Mononuclear cell (primary cell): ENCODE measurements at regions not wholly inside any gene's neighbourhood (a gene's known extent, or its start where the extent isn't known, plus 50 kb on each side); places are given as distances from the start of the nearest gene placed in this dataset.

Source experiments
- H3K27me3 ChIP-seq: 2 replicates; pipeline ENCODE4 v1.6.0; 2011; ENCODE audit warnings: low read length, control low read depth; ENCODE audit not compliant: insufficient read depth
- H3K4me1 ChIP-seq: 2 replicates; pipeline ENCODE4 v1.5.1; 2011; ENCODE audit warnings: mild to moderate bottlenecking, low read length, control low read depth; ENCODE audit not compliant: insufficient read depth
- H3K4me3 ChIP-seq: 2 replicates; pipeline ENCODE4 v1.5.1; 2011; ENCODE audit warnings: mild to moderate bottlenecking, low read length, moderate library complexity
- H3K9me3 ChIP-seq: 2 replicates; pipeline ENCODE4 v1.5.1; 2011; ENCODE audit warnings: low read depth, mild to moderate bottlenecking, control low read depth, low read length

GRCh38 chr14:101496776-101497683 is 64.3 kb upstream of the DIO3 start:
- no peak overlapping the region for H3K4me3 ChIP-seq
- no peaks in the 10 kb centered on the region for H3K4me1 ChIP-seq
- H3K9me3 ChIP-seq, result no peaks in the 10 kb centered on the region
- no peaks in the 10 kb centered on the region for H3K27me3 ChIP-seq

GRCh38 chr14:101497684-101498525 is 63.4 kb upstream of the DIO3 start:
- Histone ChIP-seq H3K9me3 (no peaks in the 10 kb centered on the region), H3K27me3 (no peaks in the 10 kb centered on the region), H3K4me1 (no peaks in the 10 kb centered on the region), H3K4me3 (no peak overlapping the region)

- Histone ChIP-seq H3K9me3 (no peaks in the 10 kb centered on the region), H3K4me1 (no peaks in the 10 kb centered on the region), H3K27me3 (no peaks in the 10 kb centered on the region), H3K4me3 (no peak overlapping the region)
These were observed 62.8 kb upstream of the DIO3 start for GRCh38 chr14:101498526-101498860.

DNA sequence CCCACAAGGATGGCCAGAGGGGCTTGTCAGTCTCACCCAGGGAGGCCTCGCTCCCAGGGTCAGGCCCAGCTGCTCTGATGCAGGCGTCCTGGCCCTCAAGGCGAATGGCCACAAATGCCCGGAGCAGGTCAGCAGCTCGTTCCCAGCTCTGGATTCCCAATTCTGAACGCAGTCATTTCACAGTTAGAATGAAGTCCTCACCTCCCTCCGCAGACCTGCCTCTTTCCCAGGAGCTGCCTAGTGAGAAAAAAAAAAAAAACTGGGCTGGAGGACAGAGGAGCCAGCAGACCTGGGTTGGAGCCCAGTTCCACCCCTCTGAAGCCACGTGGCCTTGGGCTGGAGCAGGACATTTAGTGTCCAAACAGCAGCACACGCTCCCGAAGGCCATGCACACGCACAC is 62.2 kb upstream of the DIO3 start:
- no peaks in the 10 kb centered on the region for H3K27me3 ChIP-seq
- no peaks in the 10 kb centered on the region for H3K4me1 ChIP-seq
- no peaks in the 10 kb centered on the region for H3K9me3 ChIP-seq
- no peak overlapping the region for H3K4me3 ChIP-seq

DNA sequence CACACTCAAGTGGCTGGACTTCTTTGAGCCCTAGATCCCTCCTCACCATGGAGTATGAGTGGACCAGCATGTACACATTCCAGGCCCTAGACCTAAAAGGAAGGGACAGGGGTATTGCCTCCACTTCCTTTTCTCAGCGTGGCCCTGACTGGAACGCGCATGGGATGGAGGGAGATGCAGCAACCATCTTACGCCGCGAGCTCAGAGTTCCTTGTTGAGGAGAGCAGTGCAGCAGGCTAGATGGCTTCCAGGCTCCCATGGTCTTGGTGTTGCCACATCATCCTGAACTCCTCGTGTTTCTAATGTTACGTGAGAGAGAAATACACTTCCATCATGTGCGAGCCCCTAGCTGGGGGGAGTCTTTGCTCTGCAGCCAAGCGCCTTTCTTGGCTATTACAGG is 61.8 kb upstream of the DIO3 start:
- Histone ChIP-seq H3K4me1 (no peaks in the 10 kb centered on the region), H3K9me3 (no peaks in the 10 kb centered on the region), H3K27me3 (no peaks in the 10 kb centered on the region), H3K4me3 (no peak overlapping the region)

GRCh38 chr14:101500061-101500460 is 61.2 kb upstream of the DIO3 start:
- Histone ChIP-seq H3K4me1 (no peaks in the 10 kb centered on the region), H3K27me3 (no peaks in the 10 kb centered on the region), H3K9me3 (no peaks in the 10 kb centered on the region), H3K4me3 (no peak overlapping the region)

DNA sequence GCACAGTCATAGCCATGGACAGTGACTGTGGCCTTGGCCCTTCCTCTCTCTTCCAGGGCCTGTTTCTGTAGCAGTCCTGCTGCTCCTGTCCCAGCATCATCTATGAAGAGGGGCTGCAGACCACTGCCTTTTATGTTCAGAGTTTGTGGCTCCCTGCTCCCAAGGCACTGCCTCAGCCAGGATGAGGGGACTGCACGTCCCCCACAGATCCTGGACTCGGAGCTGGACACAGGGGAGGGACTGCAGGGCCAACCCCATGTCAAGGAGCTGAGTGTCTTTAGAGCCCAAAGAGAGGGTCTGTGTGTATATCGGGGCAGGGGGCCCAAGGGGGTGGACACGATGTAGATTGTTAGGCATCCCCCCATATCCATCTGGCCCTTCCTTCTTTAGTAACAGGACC is 60.6 kb upstream of the DIO3 start:
- no peaks in the 10 kb centered on the region for H3K9me3 ChIP-seq
- no peaks in the 10 kb centered on the region for H3K4me1 ChIP-seq
- H3K27me3 ChIP-seq, result no peaks in the 10 kb centered on the region
- no peak overlapping the region for H3K4me3 ChIP-seq

- H3K27me3 ChIP-seq, result no peaks in the 10 kb centered on the region
- no peaks in the 10 kb centered on the region for H3K4me1 ChIP-seq
- H3K9me3 ChIP-seq, result no peaks in the 10 kb centered on the region
- H3K4me3 ChIP-seq, result no peak overlapping the region
These were observed 60.0 kb upstream of the DIO3 start for GRCh38 chr14:101501341-101501740.

DNA sequence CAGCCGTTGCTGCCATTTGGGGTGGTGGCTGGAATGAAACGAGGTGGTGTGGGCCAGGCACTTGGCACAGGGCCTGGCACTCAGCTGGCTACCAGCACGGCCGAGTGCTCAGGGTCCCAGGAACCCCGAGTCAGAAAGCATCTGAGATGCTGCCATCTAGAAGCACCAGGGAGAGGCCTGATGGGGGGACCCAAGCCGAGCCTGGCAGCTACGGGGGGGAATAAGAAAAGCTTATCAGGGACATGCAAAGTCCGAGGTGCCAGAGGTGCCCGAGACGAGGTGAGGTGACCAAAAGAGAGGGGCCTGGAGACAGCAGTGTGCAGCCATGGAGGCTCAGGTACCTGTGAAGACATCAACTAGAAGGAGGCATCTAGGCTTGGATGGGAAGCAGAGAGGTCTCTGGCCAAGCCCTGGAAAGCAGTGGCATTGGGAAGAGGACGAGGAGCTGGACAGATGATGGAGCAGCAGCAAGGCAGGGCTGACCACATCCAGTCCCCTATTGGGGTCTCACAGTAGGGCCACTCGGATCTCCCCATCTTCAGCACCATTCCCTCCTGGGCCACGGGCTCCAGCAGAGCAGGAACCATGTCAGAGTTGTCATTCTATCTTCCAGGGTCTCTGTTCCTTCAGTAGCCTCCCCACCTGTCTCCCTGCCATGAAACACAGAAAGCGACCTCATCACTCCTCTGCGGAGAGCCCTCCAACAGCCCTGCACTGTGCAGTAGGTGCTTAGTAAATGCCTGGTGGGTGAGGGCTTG is 59.3 kb upstream of the DIO3 start:
- Histone ChIP-seq H3K27me3 (no peaks in the 10 kb centered on the region), H3K4me1 (no peaks in the 10 kb centered on the region), H3K9me3 (no peaks in the 10 kb centered on the region), H3K4me3 (no peak overlapping the region)

DNA sequence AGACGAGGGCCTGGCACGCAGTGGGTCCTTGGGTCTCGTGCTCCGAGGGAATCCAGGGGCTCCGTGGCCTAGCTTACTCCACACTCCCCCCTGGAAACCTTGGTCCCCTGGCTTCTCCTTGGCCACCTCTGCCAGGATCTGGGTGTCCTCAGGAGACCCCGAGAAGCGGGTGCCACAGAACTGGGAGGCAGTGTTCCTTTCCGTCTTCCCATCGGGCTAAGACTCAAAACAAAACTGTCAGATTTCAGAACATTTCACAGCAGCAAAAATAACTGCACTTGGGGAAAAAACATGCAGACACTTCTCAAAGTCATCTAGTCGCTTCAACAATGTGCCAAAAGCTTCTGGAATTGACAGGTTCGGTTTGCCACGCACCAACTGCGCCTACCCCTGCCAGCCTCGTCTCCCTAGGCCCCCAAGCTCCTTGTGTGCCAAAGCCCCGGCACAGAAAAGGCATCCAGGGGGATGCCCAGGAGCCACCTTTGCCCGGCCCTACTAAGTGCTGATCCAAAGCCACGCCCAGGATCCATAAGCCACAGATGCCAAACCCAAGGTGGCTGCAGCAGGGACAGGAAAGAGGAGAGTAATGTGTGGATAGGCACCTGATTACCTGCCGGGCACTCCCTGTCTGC is 58.4 kb upstream of the DIO3 start:
- Histone ChIP-seq H3K4me1 (no peaks in the 10 kb centered on the region), H3K9me3 (no peaks in the 10 kb centered on the region), H3K4me3 (no peak overlapping the region), H3K27me3 (no peaks in the 10 kb centered on the region)

GRCh38 chr14:101503431-101504095 is 57.7 kb upstream of the DIO3 start:
- H3K4me1 ChIP-seq, result no peaks in the 10 kb centered on the region
- no peaks in the 10 kb centered on the region for H3K27me3 ChIP-seq
- H3K4me3 ChIP-seq, result no peak overlapping the region
- no peaks in the 10 kb centered on the region for H3K9me3 ChIP-seq

- Histone ChIP-seq H3K4me3 (no peak overlapping the region), H3K27me3 (no peaks in the 10 kb centered on the region), H3K4me1 (no peaks in the 10 kb centered on the region), H3K9me3 (no peaks in the 10 kb centered on the region)
These were observed 57.0 kb upstream of the DIO3 start for GRCh38 chr14:101504096-101504948.

- Histone ChIP-seq H3K4me1 (no peaks in the 10 kb centered on the region), H3K4me3 (no peak overlapping the region), H3K27me3 (no peaks in the 10 kb centered on the region)
These were observed 55.9 kb upstream of the DIO3 start for GRCh38 chr14:101505236-101505970.

More at GRCh38 chr14:101505236-101505970, 55.9 kb upstream of the DIO3 start:
- H3K9me3 ChIP-seq, result no peaks in the 10 kb centered on the region
